Spleen (tissue), 7 donors: ENCODE measurements at regions not wholly inside any gene's neighbourhood (a gene's known extent, or its start where the extent isn't known, plus 50 kb on each side); places are given as distances from the start of the nearest gene placed in this dataset.

Experiments used
- POLR2A ChIP-seq, 3 donors: fragments of 450-650 bp; IDR thresholded peaks; one replicate each; pipeline ENCODE4 v1.5.1; 2017; ENCODE audit warnings: antibody characterized with exemption in 3 of 3, mild to moderate bottlenecking in 1 of 3
- POLR2AphosphoS5 ChIP-seq, 3 donors: sonication (generic); formaldehyde crosslinking; IDR thresholded peaks; one replicate each; pipeline ENCODE4 v1.5.1; 2017; ENCODE audit warnings: antibody characterized with exemption in 3 of 3
- TF ChIP-seq, protein P1 (sequence below), 11 experiments: fragments of 200-600 bp in 7 of 11; fragments of 450-650 bp in 4 of 11; sonication (generic) in 4 of 11; IDR thresholded peaks in 8 of 11; conservative IDR thresholded peaks in 3 of 11; 1 replicate in 7 of 11; 2 replicates in 4 of 11; pipeline versions ENCODE4 v1.4.0 to v1.8.0; 2016 to 2021; ENCODE audit warnings: antibody characterized with exemption in 11 of 11, inconsistent platforms in 4 of 11, mild to moderate bottlenecking in 1 of 11
- donor health status: DM: no; HTN: no; CAD: no; lungs with moderate emphysema.
- donor health status: DM: no; HTN: no; CAD: no.
- donor health status: DM: no; HTN: no; CAD: no.

DNA sequence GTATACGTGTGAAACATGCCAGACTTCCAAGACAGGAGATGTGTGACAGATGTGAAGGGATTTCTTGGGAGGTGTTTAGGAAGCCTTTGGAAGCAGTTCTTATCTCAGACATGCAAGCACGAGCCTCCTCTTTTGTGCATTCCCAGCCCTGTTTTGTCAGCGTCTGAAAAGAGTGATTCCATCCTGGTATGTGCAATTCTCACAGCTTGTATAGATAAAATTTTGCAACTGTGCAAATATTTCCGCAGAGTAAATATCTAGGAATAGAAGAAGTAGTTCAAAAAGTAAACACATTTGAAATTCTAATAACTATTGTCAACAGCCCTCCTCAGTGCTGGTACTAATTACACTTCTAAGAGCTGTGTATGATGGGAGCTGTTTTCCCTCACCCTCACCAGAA, 72.3 kb upstream of the C1QTNF9B start:
- TF ChIP-seq, protein P1, sequence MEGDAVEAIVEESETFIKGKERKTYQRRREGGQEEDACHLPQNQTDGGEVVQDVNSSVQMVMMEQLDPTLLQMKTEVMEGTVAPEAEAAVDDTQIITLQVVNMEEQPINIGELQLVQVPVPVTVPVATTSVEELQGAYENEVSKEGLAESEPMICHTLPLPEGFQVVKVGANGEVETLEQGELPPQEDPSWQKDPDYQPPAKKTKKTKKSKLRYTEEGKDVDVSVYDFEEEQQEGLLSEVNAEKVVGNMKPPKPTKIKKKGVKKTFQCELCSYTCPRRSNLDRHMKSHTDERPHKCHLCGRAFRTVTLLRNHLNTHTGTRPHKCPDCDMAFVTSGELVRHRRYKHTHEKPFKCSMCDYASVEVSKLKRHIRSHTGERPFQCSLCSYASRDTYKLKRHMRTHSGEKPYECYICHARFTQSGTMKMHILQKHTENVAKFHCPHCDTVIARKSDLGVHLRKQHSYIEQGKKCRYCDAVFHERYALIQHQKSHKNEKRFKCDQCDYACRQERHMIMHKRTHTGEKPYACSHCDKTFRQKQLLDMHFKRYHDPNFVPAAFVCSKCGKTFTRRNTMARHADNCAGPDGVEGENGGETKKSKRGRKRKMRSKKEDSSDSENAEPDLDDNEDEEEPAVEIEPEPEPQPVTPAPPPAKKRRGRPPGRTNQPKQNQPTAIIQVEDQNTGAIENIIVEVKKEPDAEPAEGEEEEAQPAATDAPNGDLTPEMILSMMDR (IDR thresholded peaks at IDR 0.05 in 8 of 11, conservative IDR thresholded peaks at IDR 0.05 in 3 of 11), result no peak
- no peak for TF ChIP-seq POLR2A (IDR thresholded peaks at IDR 0.05)
- TF ChIP-seq POLR2AphosphoS5 (IDR thresholded peaks at IDR 0.05), result no peak
